ENCODE measurements at regions not wholly inside any gene's neighbourhood (a gene's known extent, or its start where the extent isn't known, plus 50 kb on each side); places are given as distances from the start of the nearest gene placed in this dataset.
A peak's percentile ranks its signal among the peaks of the same experiment; 100 is the strongest.

DNA sequence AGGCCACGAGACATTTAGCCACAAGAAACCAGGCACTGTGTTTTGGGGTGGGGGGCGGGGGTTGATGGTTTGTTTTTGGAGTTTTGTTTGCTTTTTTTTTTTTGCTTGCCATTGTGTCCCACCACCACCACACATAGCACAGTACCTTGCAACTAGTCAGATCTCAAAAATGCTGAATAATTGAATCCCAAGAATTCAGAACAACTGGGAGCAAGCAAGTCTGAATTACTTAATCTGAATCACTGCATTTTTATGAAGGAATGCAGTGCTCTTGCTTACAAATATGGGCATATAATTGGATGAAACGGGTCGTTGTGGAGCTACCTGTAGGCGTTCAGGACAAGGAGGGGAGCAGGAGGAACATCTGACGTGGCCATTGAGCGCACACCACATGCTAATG, 151.5 kb upstream of the CDYL start:
- H3K4me3 ChIP-seq (replicated peaks in 1 of 2; ENCODE audit: low read depth in 2 of 2, low read length in 2 of 2): no peak overlapping the region
- TF ChIP-seq, protein P1, sequence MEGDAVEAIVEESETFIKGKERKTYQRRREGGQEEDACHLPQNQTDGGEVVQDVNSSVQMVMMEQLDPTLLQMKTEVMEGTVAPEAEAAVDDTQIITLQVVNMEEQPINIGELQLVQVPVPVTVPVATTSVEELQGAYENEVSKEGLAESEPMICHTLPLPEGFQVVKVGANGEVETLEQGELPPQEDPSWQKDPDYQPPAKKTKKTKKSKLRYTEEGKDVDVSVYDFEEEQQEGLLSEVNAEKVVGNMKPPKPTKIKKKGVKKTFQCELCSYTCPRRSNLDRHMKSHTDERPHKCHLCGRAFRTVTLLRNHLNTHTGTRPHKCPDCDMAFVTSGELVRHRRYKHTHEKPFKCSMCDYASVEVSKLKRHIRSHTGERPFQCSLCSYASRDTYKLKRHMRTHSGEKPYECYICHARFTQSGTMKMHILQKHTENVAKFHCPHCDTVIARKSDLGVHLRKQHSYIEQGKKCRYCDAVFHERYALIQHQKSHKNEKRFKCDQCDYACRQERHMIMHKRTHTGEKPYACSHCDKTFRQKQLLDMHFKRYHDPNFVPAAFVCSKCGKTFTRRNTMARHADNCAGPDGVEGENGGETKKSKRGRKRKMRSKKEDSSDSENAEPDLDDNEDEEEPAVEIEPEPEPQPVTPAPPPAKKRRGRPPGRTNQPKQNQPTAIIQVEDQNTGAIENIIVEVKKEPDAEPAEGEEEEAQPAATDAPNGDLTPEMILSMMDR (IDR thresholded peaks at IDR 0.05; ENCODE audit: low read depth, low read length): no peak
- no peak for DNase-seq (ENCODE audit: low read depth in 2 of 2)

DNA sequence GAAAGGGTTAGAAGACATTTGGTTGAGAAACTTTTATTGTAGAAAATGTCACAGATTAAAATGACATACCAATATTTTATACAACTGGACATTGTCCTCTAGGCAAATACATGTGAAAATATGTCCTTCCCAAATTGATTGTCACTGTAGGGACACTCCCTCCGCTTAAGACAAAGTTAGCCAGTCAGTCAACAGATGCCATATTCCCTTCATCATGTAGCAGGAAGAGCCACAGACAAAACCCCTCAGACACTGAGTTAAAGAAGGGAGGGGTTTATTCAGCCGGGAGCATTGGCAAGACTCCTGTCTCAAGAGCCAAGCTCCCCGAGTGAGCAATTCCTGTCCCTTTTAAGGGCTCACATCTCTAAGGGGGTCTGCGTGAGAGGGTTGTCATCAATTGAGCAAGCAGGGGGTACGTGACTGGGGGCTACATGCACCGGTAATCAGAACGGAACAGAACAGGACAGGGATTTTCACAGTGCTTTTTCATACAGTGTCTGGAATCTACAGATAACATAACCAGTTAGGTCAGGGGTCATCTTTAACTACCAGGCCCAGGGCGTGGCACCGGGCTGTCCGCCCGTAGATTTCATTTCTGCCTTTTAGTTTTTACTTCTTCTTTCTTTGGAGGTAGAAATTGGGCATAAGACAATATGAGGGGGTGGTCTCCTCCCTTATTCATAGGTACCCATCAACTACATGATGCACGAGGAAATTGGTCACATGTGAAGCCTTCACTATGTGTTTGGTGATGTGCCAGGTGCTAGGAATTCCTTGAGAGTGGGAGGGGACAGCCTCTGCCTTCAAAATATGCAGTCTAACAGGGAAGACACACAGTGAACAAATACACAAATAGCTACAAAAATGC, 155.7 kb upstream of the CDYL start:
- no peak for DNase-seq (ENCODE audit: low read depth in 2 of 2)
- TF ChIP-seq, protein P1 (IDR thresholded peaks at IDR 0.05; ENCODE audit: low read depth, low read length): no peak
- no peak overlapping the region for H3K4me3 ChIP-seq (replicated peaks in 1 of 2; ENCODE audit: low read depth in 2 of 2, low read length in 2 of 2)

DNA sequence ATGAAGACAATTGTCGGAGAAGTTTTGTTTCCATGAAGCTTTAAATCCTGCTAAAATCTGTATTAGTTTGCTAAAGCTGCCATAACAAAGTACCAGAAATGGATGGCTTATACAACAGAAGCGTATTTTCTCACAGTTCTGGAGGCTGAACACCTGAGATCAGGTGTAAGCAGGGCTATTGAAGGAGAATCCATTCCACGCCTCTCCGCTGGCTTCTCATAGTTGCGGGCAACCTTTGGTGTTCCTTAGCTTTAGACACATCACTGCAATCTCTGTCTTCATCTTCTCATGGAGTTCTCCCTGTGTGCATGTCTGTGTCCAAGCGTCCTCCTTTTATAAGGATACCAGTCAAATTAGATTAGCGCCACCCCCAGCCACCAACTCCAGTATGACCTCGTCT, 159.9 kb upstream of the CDYL start:
- TF ChIP-seq, protein P1 (IDR thresholded peaks at IDR 0.05; ENCODE audit: low read depth, low read length): no peak
- DNase-seq (ENCODE audit: low read depth in 2 of 2): no peak
- no peak overlapping the region for H3K4me3 ChIP-seq (replicated peaks in 1 of 2; ENCODE audit: low read depth in 2 of 2, low read length in 2 of 2)

DNA sequence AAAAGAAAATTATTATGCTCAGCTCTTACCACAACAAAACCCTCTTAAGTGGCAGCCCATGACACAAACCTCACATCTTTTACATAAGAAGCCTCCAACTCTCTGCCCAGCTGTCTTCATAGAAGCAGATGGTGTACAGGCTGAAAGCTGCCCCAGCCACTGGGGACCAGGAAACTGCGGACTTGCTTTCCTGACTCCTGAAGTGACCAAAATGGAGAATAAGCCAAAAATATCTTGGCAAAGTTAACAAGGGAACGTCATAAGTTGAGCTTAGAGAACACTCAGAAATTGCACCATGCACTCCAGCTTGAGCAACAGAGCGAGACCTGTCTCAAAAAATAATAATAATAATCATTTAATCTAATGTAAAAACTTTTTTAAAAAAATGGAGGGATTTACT, 160.3 kb upstream of the CDYL start:
- TF ChIP-seq, protein P1 (IDR thresholded peaks at IDR 0.05; ENCODE audit: low read depth, low read length): no peak
- DNase-seq (ENCODE audit: low read depth in 2 of 2): peak; percentile 87 to 91
- H3K4me3 ChIP-seq (replicated peaks in 1 of 2; ENCODE audit: low read depth in 2 of 2, low read length in 2 of 2): no peak overlapping the region

DNA sequence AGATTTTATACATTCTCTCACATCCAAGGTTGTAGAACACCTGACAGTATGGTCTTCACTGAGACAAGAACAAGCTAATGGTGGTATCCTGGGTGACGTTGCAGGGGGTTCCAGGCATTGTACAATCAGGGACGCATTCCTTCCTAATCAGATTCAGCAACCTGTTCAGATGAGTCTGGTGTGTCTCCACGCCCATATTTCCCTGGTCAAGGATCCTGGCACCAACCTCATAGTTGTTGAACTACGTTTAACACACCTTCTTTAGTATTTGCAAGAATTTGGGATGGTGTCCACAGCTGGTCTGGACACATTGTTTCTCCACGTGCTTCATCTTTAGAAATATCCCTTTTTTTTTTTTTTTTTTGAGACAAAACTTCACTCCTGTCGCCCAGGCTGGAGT, 161.0 kb upstream of the CDYL start:
- TF ChIP-seq, protein P1 (IDR thresholded peaks at IDR 0.05; ENCODE audit: low read depth, low read length): no peak
- DNase-seq (ENCODE audit: low read depth in 2 of 2): no peak
- H3K4me3 ChIP-seq (replicated peaks in 1 of 2; ENCODE audit: low read depth in 2 of 2, low read length in 2 of 2): no peak overlapping the region

DNA sequence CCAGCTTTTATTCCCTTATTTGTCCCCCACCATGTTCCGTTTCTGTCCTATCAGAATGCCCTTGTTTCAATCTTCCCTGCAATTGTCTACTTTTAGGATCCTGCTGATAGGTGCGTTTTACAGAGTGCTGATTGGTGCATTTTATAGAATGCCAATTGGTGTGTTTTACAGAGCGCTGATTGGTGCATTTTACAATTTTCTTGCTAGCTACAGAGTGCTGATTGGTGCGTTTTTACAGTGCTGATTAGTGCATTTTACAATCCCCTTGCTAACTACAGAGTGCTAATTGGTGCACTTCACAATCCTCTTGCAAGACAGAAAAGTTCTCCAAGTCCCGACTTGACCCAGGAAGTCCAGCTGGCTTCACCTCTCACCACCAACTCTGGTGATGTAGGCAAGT, 161.6 kb upstream of the CDYL start:
- TF ChIP-seq, protein P1 (IDR thresholded peaks at IDR 0.05; ENCODE audit: low read depth, low read length): no peak
- no peak for DNase-seq (ENCODE audit: low read depth in 2 of 2)
- no peak overlapping the region for H3K4me3 ChIP-seq (replicated peaks in 1 of 2; ENCODE audit: low read depth in 2 of 2, low read length in 2 of 2)
